SK-N-SH (cell line): ENCODE measurements at regions not wholly inside any gene's neighbourhood (a gene's known extent, or its start where the extent isn't known, plus 50 kb on each side); places are given as distances from the start of the nearest gene placed in this dataset.
"Not testable (repeated sequence)": the region's sequence is repeated elsewhere in the genome, so short reads cannot be mapped to it uniquely, and the experiment has no call there.

Experiments
- CTCF ChIA-PET: fragments of 300-600, 350-600 bp; formaldehyde crosslinking; extraction: SDS; loops from one replicate; lab custom pipeline; 2021; lab: Yijun Ruan, JAX
- POLR2A ChIA-PET: fragments of 350-600 bp; sonication (Branson Sonifier 250); formaldehyde crosslinking; extraction: SDS; loops from one replicate; lab custom pipeline; 2020; ENCODE audit warnings: antibody characterized with exemption, inconsistent platforms; lab: Yijun Ruan, JAX
- DNase-seq: peaks from one replicate; pipeline ENCODE4 v3.0.0; 2012
- H2AFZ ChIP-seq: fragments of 200-600 bp; sonication (generic); 2 replicates; pipeline ENCODE4 v1.8.1; 2016; ENCODE audit warnings: antibody characterized with exemption, mild to moderate bottlenecking, low read depth
- H3F3A ChIP-seq: fragments of 200-600 bp; sonication (generic); replicated peaks from 2 replicates; pipeline ENCODE3; 2016; ENCODE audit warnings: antibody characterized with exemption, mild to moderate bottlenecking; ENCODE audit not compliant: insufficient read depth
- H3K27ac ChIP-seq, 2 experiments: fragments of 200-500 bp in 1 of 2; fragments of 200-600 bp in 1 of 2; sonication (Bioruptor generic) in 1 of 2; sonication (generic), shearing (Covaris generic) in 1 of 2; 2 replicates each; pipeline versions ENCODE4 v1.5.1 to v1.6.1; 2014 to 2016; ENCODE audit warnings: low read depth in 2 of 2, inconsistent platforms in 1 of 2, low read length in 1 of 2, mild to moderate bottlenecking in 1 of 2, mixed read lengths in 1 of 2
- H3K27me3 ChIP-seq: fragments of 200-600 bp; sonication (generic), shearing (Covaris generic); 2 replicates; pipeline ENCODE4 v1.6.1; 2016; ENCODE audit warnings: mixed run types; ENCODE audit not compliant: insufficient read depth
- H3K36me3 ChIP-seq, 2 experiments: fragments of 200-500 bp in 1 of 2; fragments of 200-600 bp in 1 of 2; sonication (Bioruptor generic) in 1 of 2; sonication (generic) in 1 of 2; replicated peaks in 1 of 2; 2 replicates each; pipeline versions ENCODE3 to v1.5.1; 2014 to 2016; ENCODE audit warnings: low read length in 1 of 2, mild to moderate bottlenecking in 1 of 2; ENCODE audit not compliant: insufficient read depth in 2 of 2, control insufficient read depth in 1 of 2
- H3K4me1 ChIP-seq, 2 experiments: fragments of 200-500 bp in 1 of 2; fragments of 200-600 bp in 1 of 2; sonication (Bioruptor generic) in 1 of 2; sonication (generic), shearing (Covaris generic) in 1 of 2; 2 replicates each; pipeline versions ENCODE4 v1.5.1 to v1.6.1; 2014 to 2016; ENCODE audit warnings: low read depth in 1 of 2, low read length in 1 of 2, mixed run types in 1 of 2; ENCODE audit not compliant: insufficient read depth in 2 of 2, control insufficient read depth in 1 of 2
- H3K4me2 ChIP-seq: fragments of 200-600 bp; sonication (generic), shearing (Covaris generic); 2 replicates; pipeline ENCODE4 v1.6.1; 2017; ENCODE audit warnings: mixed run types
- H3K4me3 ChIP-seq, 2 experiments: fragments of 200-500 bp in 1 of 2; fragments of 200-600 bp in 1 of 2; sonication (Bioruptor generic) in 1 of 2; sonication (generic), shearing (Covaris generic) in 1 of 2; 2 replicates each; pipeline versions ENCODE4 v1.5.1 to v1.8.1; 2014 to 2016; ENCODE audit warnings: low read depth in 2 of 2, inconsistent platforms in 1 of 2, low read length in 1 of 2, mild to moderate bottlenecking in 1 of 2, mixed read lengths in 1 of 2, moderate library complexity in 1 of 2
- H3K79me2 ChIP-seq: fragments of 200-600 bp; sonication (generic); 2 replicates; pipeline ENCODE4 v1.8.1; 2017; ENCODE audit warnings: mild to moderate bottlenecking; ENCODE audit not compliant: insufficient read depth
- H3K9ac ChIP-seq: fragments of 200-600 bp; sonication (generic); 2 replicates; pipeline ENCODE4 v1.6.1; 2017; ENCODE audit warnings: mixed run types
- H3K9me2 ChIP-seq: fragments of 200-600 bp; sonication (generic); 2 replicates; pipeline ENCODE4 v1.6.1; 2017; ENCODE audit warnings: mixed run types
- H3K9me3 ChIP-seq: fragments of 200-600 bp; sonication (generic); 2 replicates; pipeline ENCODE4 v1.6.1; 2017; ENCODE audit warnings: mixed run types, mild to moderate bottlenecking, moderate library complexity
- H4K20me1 ChIP-seq: fragments of 200-600 bp; sonication (generic); 2 replicates; pipeline ENCODE4 v1.6.1; 2017; ENCODE audit warnings: mild to moderate bottlenecking, mixed run types; ENCODE audit not compliant: insufficient read depth
- CHD2 ChIP-seq: fragments of 150-350 bp; IDR thresholded peaks from 2 replicates; pipeline ENCODE4 v1.6.1; 2018; ENCODE audit warnings: low read length; ENCODE audit not compliant: partially characterized antibody
- ELF1 ChIP-seq: IDR thresholded peaks from 2 replicates; pipeline ENCODE4 v1.4.0; 2012
- FOXJ3 ChIP-seq: sonication (generic); formaldehyde crosslinking; IDR thresholded peaks from 2 replicates; pipeline ENCODE4 v1.5.1; 2020; ENCODE audit warnings: mild to moderate bottlenecking, missing genetic modification reagents
- GABPA ChIP-seq: IDR thresholded peaks from 2 replicates; pipeline ENCODE4 v1.4.0; 2012; ENCODE audit warnings: low read depth, mild to moderate bottlenecking
- GATA2 ChIP-seq: sonication (generic); formaldehyde crosslinking; IDR thresholded peaks from 2 replicates; pipeline ENCODE4 v1.5.0; 2020; ENCODE audit warnings: mild to moderate bottlenecking, missing genetic modification reagents
- MXI1 ChIP-seq: IDR thresholded peaks from 2 replicates; pipeline ENCODE4 v1.6.1; 2012; ENCODE audit warnings: mild to moderate bottlenecking, low read depth, low read length, improper control_type of control experiment
- NFIC ChIP-seq: IDR thresholded peaks from 2 replicates; pipeline ENCODE4 v1.4.0; 2012; ENCODE audit warnings: borderline replicate concordance
- NRF1 ChIP-seq: IDR thresholded peaks from 2 replicates; pipeline ENCODE4 v1.6.1; 2012; ENCODE audit warnings: low read depth, mild to moderate bottlenecking, low read length
- RXRA ChIP-seq: IDR thresholded peaks from 2 replicates; pipeline ENCODE4 v1.4.0; 2012; ENCODE audit warnings: low read depth, mild to moderate bottlenecking, borderline replicate concordance
- SIN3A ChIP-seq: IDR thresholded peaks from 2 replicates; pipeline ENCODE4 v1.6.1; 2012; ENCODE audit warnings: low read depth, mild to moderate bottlenecking, low read length, moderate library complexity, borderline replicate concordance
- TAF1 ChIP-seq: IDR thresholded peaks from 2 replicates; pipeline ENCODE4 v1.6.1; 2012; ENCODE audit warnings: low read depth, mild to moderate bottlenecking, low read length, moderate library complexity, borderline replicate concordance
- WGBS: methylation state at CpG from one replicate; pipeline ENCODE4 v1.1.6; 2017; ENCODE audit warnings: low lambda C conversion rate; 5-methylcytosine and 5-hydroxymethylcytosine counted together
- TF ChIP-seq, protein P1 (sequence below): IDR thresholded peaks from 2 replicates; pipeline ENCODE4 v1.4.0; 2012; ENCODE audit warnings: low read depth, borderline replicate concordance
- TF ChIP-seq, protein P2 (sequence below): fragments of 150-350 bp; IDR thresholded peaks from 2 replicates; pipeline ENCODE4 v1.6.1; 2016; ENCODE audit warnings: mild to moderate bottlenecking, low read depth, low read length
- TF ChIP-seq, protein P3 (sequence below): IDR thresholded peaks from 2 replicates; pipeline ENCODE4 v1.4.0; 2012; ENCODE audit warnings: low read depth

DNA sequence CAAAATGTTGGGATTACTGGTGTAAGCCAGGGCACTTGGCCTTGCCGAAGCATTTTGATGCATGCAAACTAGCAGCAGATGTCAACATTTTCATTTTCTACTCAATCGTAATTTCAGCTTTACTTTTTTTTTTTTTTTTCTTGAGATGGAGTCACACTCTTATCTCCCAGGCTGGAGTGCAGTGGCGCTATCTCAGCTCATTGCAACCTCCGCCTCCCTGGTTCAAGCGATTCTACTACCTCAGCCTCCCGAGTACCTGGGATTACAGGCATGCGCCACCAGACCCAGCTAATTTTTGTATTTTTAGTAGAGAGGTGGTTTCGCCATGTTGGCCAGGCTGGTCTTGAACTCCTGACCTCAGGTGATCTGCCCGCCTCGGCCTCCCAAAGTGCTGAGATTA lies 373.3 kb upstream of the RGS6 start:
- H3K36me3 ChIP-seq, H3K27me3 ChIP-seq, H2AFZ ChIP-seq, H3F3A ChIP-seq, H3K4me3 ChIP-seq, H4K20me1 ChIP-seq, CTCF ChIA-PET, H3K4me2 ChIP-seq, H3K9me2 ChIP-seq, H3K9ac ChIP-seq, H3K27ac ChIP-seq, DNase-seq, POLR2A ChIA-PET, H3K9me3 ChIP-seq: not testable (repeated sequence)
- peaks cover 22% of the 10 kb centered on the region for H3K79me2 ChIP-seq
- 97% methylated on average over 10 of the region's 10 CpGs for WGBS
- peaks cover 0 to 10% of the 10 kb centered on the region in 2 experiments; a peak in 2 of 4 replicates for H3K4me1 ChIP-seq

DNA sequence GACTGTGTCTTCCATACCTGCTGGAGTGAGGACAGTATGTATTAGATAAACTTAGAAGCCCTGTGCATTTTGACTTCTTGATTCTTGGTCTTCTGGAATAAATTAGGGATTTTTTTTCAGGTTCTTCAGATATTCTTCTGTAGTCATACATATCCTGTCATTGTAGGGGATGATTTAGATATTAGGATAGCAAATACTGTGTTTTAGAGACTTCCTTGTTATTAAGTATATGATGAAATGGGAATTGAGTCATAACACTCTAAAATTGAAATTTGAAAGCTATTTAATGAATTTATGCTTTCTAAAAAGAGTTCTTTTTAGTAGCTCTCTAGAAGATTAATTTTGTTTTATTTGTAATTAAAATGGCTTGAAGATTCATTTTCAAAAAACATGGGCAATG lies 371.5 kb upstream of the RGS6 start:
- Histone ChIP-seq H3K27me3 (no peaks in the 10 kb centered on the region), H3K36me3 (peaks cover 0 to 3% of the 10 kb centered on the region in 2 experiments), H3K27ac (no peak overlapping the region), H2AFZ (no peak overlapping the region), H3K4me2 (no peak overlapping the region), H3K9ac (no peak overlapping the region), H3F3A (peaks cover 7% of the 10 kb centered on the region), H3K9me2 (no peaks in the 10 kb centered on the region), H3K79me2 (peaks cover 12% of the 10 kb centered on the region), H3K4me3 (no peak overlapping the region), H4K20me1 (no peaks in the 10 kb centered on the region), H3K4me1 (peaks cover 0 to 3% of the 10 kb centered on the region in 2 experiments; a peak in 2 of 4 replicates), H3K9me3 (no peaks in the 10 kb centered on the region)
- DNase-seq: no peak
- no peak for TF ChIP-seq SIN3A
- no peak for TF ChIP-seq NRF1
- TF ChIP-seq RXRA: no peak
- TF ChIP-seq FOXJ3: no peak
- TF ChIP-seq NFIC: no peak
- no peak for TF ChIP-seq CHD2
- no peak for TF ChIP-seq ELF1
- TF ChIP-seq, protein P1, sequence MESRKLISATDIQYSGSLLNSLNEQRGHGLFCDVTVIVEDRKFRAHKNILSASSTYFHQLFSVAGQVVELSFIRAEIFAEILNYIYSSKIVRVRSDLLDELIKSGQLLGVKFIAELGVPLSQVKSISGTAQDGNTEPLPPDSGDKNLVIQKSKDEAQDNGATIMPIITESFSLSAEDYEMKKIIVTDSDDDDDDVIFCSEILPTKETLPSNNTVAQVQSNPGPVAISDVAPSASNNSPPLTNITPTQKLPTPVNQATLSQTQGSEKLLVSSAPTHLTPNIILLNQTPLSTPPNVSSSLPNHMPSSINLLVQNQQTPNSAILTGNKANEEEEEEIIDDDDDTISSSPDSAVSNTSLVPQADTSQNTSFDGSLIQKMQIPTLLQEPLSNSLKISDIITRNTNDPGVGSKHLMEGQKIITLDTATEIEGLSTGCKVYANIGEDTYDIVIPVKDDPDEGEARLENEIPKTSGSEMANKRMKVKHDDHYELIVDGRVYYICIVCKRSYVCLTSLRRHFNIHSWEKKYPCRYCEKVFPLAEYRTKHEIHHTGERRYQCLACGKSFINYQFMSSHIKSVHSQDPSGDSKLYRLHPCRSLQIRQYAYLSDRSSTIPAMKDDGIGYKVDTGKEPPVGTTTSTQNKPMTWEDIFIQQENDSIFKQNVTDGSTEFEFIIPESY: no peak
- TF ChIP-seq, protein P2, sequence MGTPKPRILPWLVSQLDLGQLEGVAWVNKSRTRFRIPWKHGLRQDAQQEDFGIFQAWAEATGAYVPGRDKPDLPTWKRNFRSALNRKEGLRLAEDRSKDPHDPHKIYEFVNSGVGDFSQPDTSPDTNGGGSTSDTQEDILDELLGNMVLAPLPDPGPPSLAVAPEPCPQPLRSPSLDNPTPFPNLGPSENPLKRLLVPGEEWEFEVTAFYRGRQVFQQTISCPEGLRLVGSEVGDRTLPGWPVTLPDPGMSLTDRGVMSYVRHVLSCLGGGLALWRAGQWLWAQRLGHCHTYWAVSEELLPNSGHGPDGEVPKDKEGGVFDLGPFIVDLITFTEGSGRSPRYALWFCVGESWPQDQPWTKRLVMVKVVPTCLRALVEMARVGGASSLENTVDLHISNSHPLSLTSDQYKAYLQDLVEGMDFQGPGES: no peak
- no peak for TF ChIP-seq MXI1
- no peak for TF ChIP-seq GATA2 (CRISPR knock-in tag)
- TF ChIP-seq, protein P3, sequence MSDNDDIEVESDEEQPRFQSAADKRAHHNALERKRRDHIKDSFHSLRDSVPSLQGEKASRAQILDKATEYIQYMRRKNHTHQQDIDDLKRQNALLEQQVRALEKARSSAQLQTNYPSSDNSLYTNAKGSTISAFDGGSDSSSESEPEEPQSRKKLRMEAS: no peak
- TF ChIP-seq TAF1: no peak
- TF ChIP-seq GABPA: no peak
- ChIA-PET POLR2A (no interaction called here), CTCF (no interaction called here)
